Astrocyte (in vitro differentiated cells and primary cell): ENCODE measurements at regions not wholly inside any gene's neighbourhood (a gene's known extent, or its start where the extent isn't known, plus 50 kb on each side); places are given as distances from the start of the nearest gene placed in this dataset.

ENCODE experiments used
- DNase-seq: peaks from one replicate; pipeline ENCODE4 v3.0.0-alpha.2; 2010; ENCODE audit warnings: low read depth
- FAIRE-seq: peaks from 2 replicates; lab custom pipeline; 2011; peaks lifted over from hg19 to GRCh38; lab: Jason Lieb, UNC
- H2AFZ ChIP-seq: 2 replicates; pipeline ENCODE4 v1.6.0; 2012; ENCODE audit warnings: low read depth, low read length, inconsistent platforms
- H3K27ac ChIP-seq: 2 replicates; pipeline ENCODE4 v1.5.1; 2011; ENCODE audit warnings: low read depth, low read length, inconsistent platforms
- H3K27me3 ChIP-seq: 2 replicates; pipeline ENCODE4 v1.6.0; 2011; ENCODE audit warnings: low read length, inconsistent platforms; ENCODE audit not compliant: insufficient read depth
- H3K36me3 ChIP-seq: 2 replicates; pipeline ENCODE4 v1.5.1; 2011; ENCODE audit warnings: low read length, inconsistent platforms; ENCODE audit not compliant: insufficient read depth
- H3K4me1 ChIP-seq: 2 replicates; pipeline ENCODE4 v1.5.1; 2011; ENCODE audit warnings: low read length, inconsistent platforms; ENCODE audit not compliant: insufficient read depth
- H3K4me2 ChIP-seq: 2 replicates; pipeline ENCODE4 v1.6.0; 2012; ENCODE audit warnings: low read length, inconsistent platforms
- H3K4me3 ChIP-seq: 2 replicates; pipeline ENCODE4 v1.5.1; 2011; ENCODE audit warnings: low read depth, mild to moderate bottlenecking, low read length, inconsistent platforms; ENCODE audit not compliant: insufficient read depth
- H3K79me2 ChIP-seq: 2 replicates; pipeline ENCODE4 v1.6.0; 2012; ENCODE audit warnings: mild to moderate bottlenecking, low read length, inconsistent platforms; ENCODE audit not compliant: insufficient read depth
- H3K9ac ChIP-seq: 2 replicates; pipeline ENCODE4 v1.6.0; 2012; ENCODE audit warnings: mild to moderate bottlenecking, low read length, inconsistent platforms
- H3K9me3 ChIP-seq: 2 replicates; pipeline ENCODE4 v1.5.1; 2012; ENCODE audit warnings: low read depth, mild to moderate bottlenecking, low read length, inconsistent platforms; ENCODE audit not compliant: insufficient read depth
- H4K20me1 ChIP-seq: 2 replicates; pipeline ENCODE4 v1.6.0; 2012; ENCODE audit warnings: low read length, inconsistent platforms; ENCODE audit not compliant: insufficient read depth
- H3K27ac Mint-ChIP-seq: one replicate; pipeline ENCODE4 v1.8.0; 2021; ENCODE audit warnings: mild to moderate bottlenecking, mixed read lengths; ENCODE audit not compliant: unreplicated experiment
- H3K27me3 Mint-ChIP-seq: one replicate; pipeline ENCODE4 v1.8.0; 2021; ENCODE audit warnings: low read depth, mixed read lengths; ENCODE audit not compliant: unreplicated experiment
- H3K36me3 Mint-ChIP-seq: one replicate; pipeline ENCODE4 v1.8.0; 2021; ENCODE audit warnings: low read depth, mixed read lengths; ENCODE audit not compliant: unreplicated experiment
- H3K4me1 Mint-ChIP-seq: one replicate; pipeline ENCODE4 v1.8.0; 2021; ENCODE audit warnings: low read depth, mixed read lengths; ENCODE audit not compliant: unreplicated experiment
- H3K4me3 Mint-ChIP-seq: one replicate; pipeline ENCODE4 v1.8.0; 2021; ENCODE audit warnings: mild to moderate bottlenecking, moderate library complexity, mixed read lengths; ENCODE audit not compliant: unreplicated experiment
- H3K9me3 Mint-ChIP-seq: one replicate; pipeline ENCODE4 v1.8.0; 2021; ENCODE audit warnings: mild to moderate bottlenecking, mixed read lengths; ENCODE audit not compliant: unreplicated experiment
- CTCF ChIP-seq: IDR thresholded peaks from 2 replicates; pipeline ENCODE4 v1.5.1; 2011; ENCODE audit warnings: low read depth, mild to moderate bottlenecking, inconsistent platforms, low read length, moderate library complexity; ENCODE audit not compliant: insufficient read depth
- EZH2 ChIP-seq: IDR thresholded peaks from 2 replicates; pipeline ENCODE4 v1.6.1; 2012; ENCODE audit warnings: mild to moderate bottlenecking, low read length, inconsistent platforms; ENCODE audit not compliant: insufficient read depth

DNA sequence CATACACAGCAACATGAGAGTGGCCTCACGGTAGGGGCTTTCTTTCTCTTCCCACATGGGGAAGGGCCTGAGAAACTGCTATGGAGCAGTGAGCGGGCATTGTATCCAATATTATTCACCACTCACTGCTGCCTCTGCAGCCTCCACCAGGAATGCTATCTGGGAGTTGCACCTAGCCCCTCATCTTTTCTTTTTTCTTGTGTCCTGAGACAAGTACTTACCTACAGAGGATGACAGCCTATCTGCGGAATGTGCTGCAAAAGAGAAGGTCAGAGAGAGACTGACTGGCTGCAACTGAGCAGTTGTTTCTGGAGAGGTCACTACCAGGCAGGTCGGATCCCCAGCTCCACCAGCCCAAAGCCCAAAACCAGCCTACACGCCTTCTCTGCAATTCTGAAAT, 52.1 kb upstream of the HTATIP2 start:
- no peak overlapping the region for H3K27ac Mint-ChIP-seq
- H3K4me1 Mint-ChIP-seq, result no peaks in the 10 kb centered on the region
- no peak for TF ChIP-seq EZH2
- no peak for TF ChIP-seq CTCF
- Histone ChIP-seq H3K27me3 (no peaks in the 10 kb centered on the region), H4K20me1 (no peaks in the 10 kb centered on the region), H3K4me1 (no peaks in the 10 kb centered on the region), H3K9ac (no peak overlapping the region), H3K27ac (no peak overlapping the region), H3K4me3 (no peak overlapping the region), H3K79me2 (no peaks in the 10 kb centered on the region), H3K9me3 (no peaks in the 10 kb centered on the region), H2AFZ (no peak overlapping the region), H3K36me3 (no peaks in the 10 kb centered on the region), H3K4me2 (no peak overlapping the region)
- no peak for FAIRE-seq
- H3K27me3 Mint-ChIP-seq, result peaks cover 6% of the 10 kb centered on the region
- H3K9me3 Mint-ChIP-seq, result no peaks in the 10 kb centered on the region
- no peak overlapping the region for H3K4me3 Mint-ChIP-seq
- no peak for DNase-seq
- H3K36me3 Mint-ChIP-seq, result no peaks in the 10 kb centered on the region

GRCh38 chr11:20310596-20311394, 52.7 kb upstream of the HTATIP2 start:
- Histone ChIP-seq H3K4me3 (no peak overlapping the region), H3K9me3 (no peaks in the 10 kb centered on the region), H3K79me2 (no peaks in the 10 kb centered on the region), H3K27me3 (no peaks in the 10 kb centered on the region), H3K36me3 (no peaks in the 10 kb centered on the region), H2AFZ (no peak overlapping the region), H3K9ac (no peak overlapping the region), H3K27ac (no peak overlapping the region), H4K20me1 (no peaks in the 10 kb centered on the region), H3K4me1 (no peaks in the 10 kb centered on the region), H3K4me2 (no peak overlapping the region)
- no peaks in the 10 kb centered on the region for H3K9me3 Mint-ChIP-seq
- no peaks in the 10 kb centered on the region for H3K36me3 Mint-ChIP-seq
- H3K27me3 Mint-ChIP-seq, result peaks cover 7% of the 10 kb centered on the region
- no peak overlapping the region for H3K4me3 Mint-ChIP-seq
- no peak for TF ChIP-seq EZH2
- no peak for TF ChIP-seq CTCF
- no peaks in the 10 kb centered on the region for H3K4me1 Mint-ChIP-seq
- FAIRE-seq (no peak), DNase-seq (no peak)
- no peak overlapping the region for H3K27ac Mint-ChIP-seq

DNA sequence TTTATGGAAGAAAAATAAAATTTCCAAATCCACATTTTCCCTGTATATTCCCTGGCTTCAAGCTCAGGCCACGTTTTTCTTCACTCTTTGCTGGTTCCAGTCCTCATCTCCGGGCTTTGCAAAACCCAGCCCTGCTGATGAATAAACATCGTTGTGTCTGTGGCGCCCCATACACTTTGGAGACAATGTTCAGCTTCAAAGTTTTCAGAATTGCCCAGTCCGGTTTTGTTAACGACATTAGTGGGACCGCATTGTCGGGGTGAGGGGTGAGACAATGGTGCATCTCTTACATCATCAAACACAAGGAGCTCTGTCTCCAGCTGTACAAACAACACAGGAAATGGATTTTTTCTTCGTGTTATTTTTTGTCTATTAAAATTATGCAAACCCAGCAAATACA, 53.4 kb upstream of the HTATIP2 start:
- no peak overlapping the region for H3K4me3 Mint-ChIP-seq
- FAIRE-seq (no peak), DNase-seq (no peak)
- Histone ChIP-seq H2AFZ (no peak overlapping the region), H3K9ac (no peak overlapping the region), H3K36me3 (no peaks in the 10 kb centered on the region), H3K4me3 (no peak overlapping the region), H3K9me3 (no peaks in the 10 kb centered on the region), H4K20me1 (no peaks in the 10 kb centered on the region), H3K4me1 (no peaks in the 10 kb centered on the region), H3K27me3 (no peaks in the 10 kb centered on the region), H3K4me2 (no peak overlapping the region), H3K79me2 (no peaks in the 10 kb centered on the region), H3K27ac (no peak overlapping the region)
- no peaks in the 10 kb centered on the region for H3K36me3 Mint-ChIP-seq
- H3K4me1 Mint-ChIP-seq, result no peaks in the 10 kb centered on the region
- TF ChIP-seq EZH2 (no peak), CTCF (no peak)
- H3K27me3 Mint-ChIP-seq, result peaks cover 7% of the 10 kb centered on the region
- H3K9me3 Mint-ChIP-seq, result no peaks in the 10 kb centered on the region
- no peak overlapping the region for H3K27ac Mint-ChIP-seq
